GM23338 (cell line): ENCODE measurements at regions not wholly inside any gene's neighbourhood (a gene's known extent, or its start where the extent isn't known, plus 50 kb on each side); places are given as distances from the start of the nearest gene placed in this dataset.

ENCODE experiments used
- ATAC-seq: fragments of 200-7000 bp; cut with Tn5 transposase; 3 replicates; pipeline ENCODE4 v1.9.1; 2020
- DNase-seq: peaks from one replicate; pipeline ENCODE4 v3.0.0-alpha.2; 2015; ENCODE audit warnings: low spot score
- H2AFZ ChIP-seq: fragments of 200-600 bp; sonication (generic); 2 replicates; pipeline ENCODE4 v1.8.0; 2016; ENCODE audit warnings: antibody characterized with exemption, mild to moderate bottlenecking, moderate library complexity
- H3F3A ChIP-seq: fragments of 200-600 bp; sonication (generic); replicated peaks from 2 replicates; pipeline ENCODE4 v1.8.0; 2017; ENCODE audit warnings: antibody characterized with exemption, mixed run types, low read depth
- H3K27ac ChIP-seq: fragments of 200-600 bp; sonication (generic); 2 replicates; pipeline ENCODE4 v1.6.1; 2016; ENCODE audit warnings: low read depth
- H3K27me3 ChIP-seq: fragments of 200-600 bp; sonication (generic); 2 replicates; pipeline ENCODE4 v1.8.0; 2016; ENCODE audit warnings: mild to moderate bottlenecking, mixed run types, moderate library complexity; ENCODE audit not compliant: insufficient read depth
- H3K36me3 ChIP-seq: fragments of 200-600 bp; sonication (generic); 2 replicates; pipeline ENCODE4 v1.8.0; 2016; ENCODE audit warnings: mild to moderate bottlenecking; ENCODE audit not compliant: insufficient read depth
- H3K4me1 ChIP-seq: fragments of 200-600 bp; sonication (generic); 2 replicates; pipeline ENCODE4 v1.8.0; 2016; ENCODE audit warnings: mild to moderate bottlenecking, moderate library complexity; ENCODE audit not compliant: insufficient read depth
- H3K4me2 ChIP-seq: fragments of 200-600 bp; sonication (generic); 2 replicates; pipeline ENCODE4 v1.7.1; 2017; ENCODE audit warnings: mixed run types
- H3K4me3 ChIP-seq: fragments of 200-600 bp; sonication (generic); 2 replicates; pipeline ENCODE4 v1.6.1; 2016; ENCODE audit warnings: mixed run types
- H3K79me2 ChIP-seq: fragments of 200-600 bp; sonication (generic); replicated peaks from 2 replicates; pipeline ENCODE4 v1.8.0; 2017; ENCODE audit warnings: mild to moderate bottlenecking; ENCODE audit not compliant: insufficient read depth
- H3K9me2 ChIP-seq: fragments of 200-600 bp; sonication (generic); 2 replicates; pipeline ENCODE4 v1.8.0; 2017; ENCODE audit not compliant: insufficient read depth
- H4K20me1 ChIP-seq: fragments of 200-600 bp; sonication (generic); replicated peaks from 2 replicates; pipeline ENCODE4 v1.8.0; 2017; ENCODE audit warnings: mild to moderate bottlenecking; ENCODE audit not compliant: insufficient read depth
- H3K27ac Mint-ChIP-seq: 2 replicates; pipeline ENCODE4 v1.8.0; 2020; ENCODE audit warnings: inconsistent platforms, mild to moderate bottlenecking, moderate library complexity, mixed read lengths
- H3K27me3 Mint-ChIP-seq: 3 replicates; pipeline ENCODE4 v1.8.0; 2022; ENCODE audit warnings: low read depth, mild to moderate bottlenecking, moderate library complexity, mixed read lengths, inconsistent platforms; ENCODE audit not compliant: insufficient read depth, poor library complexity
- H3K36me3 Mint-ChIP-seq: 3 replicates; pipeline ENCODE4 v1.8.0; 2021; ENCODE audit warnings: low read depth, mild to moderate bottlenecking, inconsistent platforms, moderate library complexity, mixed read lengths
- H3K4me1 Mint-ChIP-seq: 3 replicates; pipeline ENCODE4 v1.8.0; 2020; ENCODE audit warnings: mild to moderate bottlenecking, inconsistent platforms, mixed read lengths
- H3K4me3 Mint-ChIP-seq: 3 replicates; pipeline ENCODE4 v1.8.0; 2021; ENCODE audit warnings: moderate library complexity, mild to moderate bottlenecking, inconsistent platforms, mixed read lengths
- H3K9me3 Mint-ChIP-seq: 3 replicates; pipeline ENCODE4 v1.8.0; 2020; ENCODE audit warnings: moderate library complexity, mild to moderate bottlenecking, inconsistent platforms, mixed read lengths
- CREB1 ChIP-seq: fragments of 250-450 bp; sonication (Bioruptor Pico); IDR thresholded peaks from 2 replicates; pipeline ENCODE4 v1.5.0; 2020; ENCODE audit warnings: low read depth, mild to moderate bottlenecking, moderate library complexity
- EZH2 ChIP-seq: fragments of 200-600 bp; sonication (generic); IDR thresholded peaks from one replicate; pipeline ENCODE4 v1.8.0; 2017; ENCODE audit warnings: antibody characterized with exemption, mild to moderate bottlenecking, low read depth; ENCODE audit not compliant: unreplicated experiment
- EZH2phosphoT487 ChIP-seq: fragments of 200-600 bp; sonication (generic); IDR thresholded peaks from one replicate; pipeline ENCODE4 v1.8.1; 2018; ENCODE audit warnings: antibody characterized with exemption; ENCODE audit not compliant: unreplicated experiment
- POLR2AphosphoS5 ChIP-seq: IDR thresholded peaks from 2 replicates; pipeline ENCODE4 v1.6.1; 2016; ENCODE audit warnings: antibody characterized with exemption, low read depth
- STAT1 ChIP-seq: IDR thresholded peaks from one replicate; pipeline ENCODE4 v1.6.1; 2016; ENCODE audit warnings: antibody characterized with exemption; ENCODE audit not compliant: unreplicated experiment
- ZNF331 ChIP-seq: fragments of 250-450 bp; sonication (Bioruptor Pico); IDR thresholded peaks from 2 replicates; pipeline ENCODE4 v1.5.0; 2020; ENCODE audit warnings: low read depth, mild to moderate bottlenecking, moderate library complexity
- TF ChIP-seq, protein P1 (sequence below): fragments of 250-450 bp; sonication (Bioruptor Pico); IDR thresholded peaks from 2 replicates; pipeline ENCODE4 v1.5.0; 2020; ENCODE audit warnings: mild to moderate bottlenecking, moderate library complexity
- TF ChIP-seq, protein P2 (sequence below), 2 experiments: fragments of 200-600 bp in 1 of 2; sonication (generic) in 1 of 2; conservative IDR thresholded peaks; 2 replicates each; pipeline versions ENCODE4 v1.5.1 to v1.6.1; 2016 to 2017; ENCODE audit warnings: antibody characterized with exemption in 2 of 2, low read depth in 2 of 2, mild to moderate bottlenecking in 2 of 2, moderate library complexity in 1 of 2

DNA sequence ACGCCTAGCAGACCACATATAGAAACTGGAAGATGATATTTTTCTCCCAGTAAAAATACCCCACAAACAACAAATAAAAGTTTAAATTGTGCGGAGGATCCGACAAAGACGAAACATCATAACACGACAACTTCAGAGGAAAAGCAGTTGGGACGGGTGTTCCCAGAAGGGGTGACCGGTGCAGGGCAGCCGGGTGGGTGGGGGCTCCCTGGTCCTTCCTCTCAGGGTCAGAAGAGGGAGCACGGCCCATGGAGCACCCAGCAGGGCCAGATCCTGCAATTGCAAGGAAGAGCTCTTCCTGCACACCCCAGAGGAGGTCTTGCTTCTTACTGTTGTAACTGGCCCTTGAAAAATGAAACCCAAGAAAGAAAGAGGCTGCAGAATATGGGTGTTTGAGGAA, 608.5 kb upstream of the MKI67 start:
- no peaks in the 10 kb centered on the region for H3K9me3 Mint-ChIP-seq
- peaks cover 11% of the 10 kb centered on the region for H3K4me1 Mint-ChIP-seq
- H3K27ac Mint-ChIP-seq: no peak overlapping the region
- Histone ChIP-seq H3K79me2 (no peaks in the 10 kb centered on the region), H3F3A (no peaks in the 10 kb centered on the region), H4K20me1 (no peaks in the 10 kb centered on the region), H3K4me1 (no peaks in the 10 kb centered on the region), H3K4me2 (no peak overlapping the region), H3K4me3 (no peak overlapping the region), H3K36me3 (no peaks in the 10 kb centered on the region), H3K9me2 (no peaks in the 10 kb centered on the region), H2AFZ (peak overlapping the region; percentile 80), H3K27me3 (no peaks in the 10 kb centered on the region), H3K27ac (no peak overlapping the region)
- DNase-seq (no peak), ATAC-seq (peak; percentile 38)
- H3K4me3 Mint-ChIP-seq: no peak overlapping the region
- peaks cover 9% of the 10 kb centered on the region for H3K27me3 Mint-ChIP-seq
- no peaks in the 10 kb centered on the region for H3K36me3 Mint-ChIP-seq
- no peak for TF ChIP-seq POLR2AphosphoS5
- no peak for TF ChIP-seq ZNF331 (CRISPR knock-in tag)
- TF ChIP-seq, protein P1, sequence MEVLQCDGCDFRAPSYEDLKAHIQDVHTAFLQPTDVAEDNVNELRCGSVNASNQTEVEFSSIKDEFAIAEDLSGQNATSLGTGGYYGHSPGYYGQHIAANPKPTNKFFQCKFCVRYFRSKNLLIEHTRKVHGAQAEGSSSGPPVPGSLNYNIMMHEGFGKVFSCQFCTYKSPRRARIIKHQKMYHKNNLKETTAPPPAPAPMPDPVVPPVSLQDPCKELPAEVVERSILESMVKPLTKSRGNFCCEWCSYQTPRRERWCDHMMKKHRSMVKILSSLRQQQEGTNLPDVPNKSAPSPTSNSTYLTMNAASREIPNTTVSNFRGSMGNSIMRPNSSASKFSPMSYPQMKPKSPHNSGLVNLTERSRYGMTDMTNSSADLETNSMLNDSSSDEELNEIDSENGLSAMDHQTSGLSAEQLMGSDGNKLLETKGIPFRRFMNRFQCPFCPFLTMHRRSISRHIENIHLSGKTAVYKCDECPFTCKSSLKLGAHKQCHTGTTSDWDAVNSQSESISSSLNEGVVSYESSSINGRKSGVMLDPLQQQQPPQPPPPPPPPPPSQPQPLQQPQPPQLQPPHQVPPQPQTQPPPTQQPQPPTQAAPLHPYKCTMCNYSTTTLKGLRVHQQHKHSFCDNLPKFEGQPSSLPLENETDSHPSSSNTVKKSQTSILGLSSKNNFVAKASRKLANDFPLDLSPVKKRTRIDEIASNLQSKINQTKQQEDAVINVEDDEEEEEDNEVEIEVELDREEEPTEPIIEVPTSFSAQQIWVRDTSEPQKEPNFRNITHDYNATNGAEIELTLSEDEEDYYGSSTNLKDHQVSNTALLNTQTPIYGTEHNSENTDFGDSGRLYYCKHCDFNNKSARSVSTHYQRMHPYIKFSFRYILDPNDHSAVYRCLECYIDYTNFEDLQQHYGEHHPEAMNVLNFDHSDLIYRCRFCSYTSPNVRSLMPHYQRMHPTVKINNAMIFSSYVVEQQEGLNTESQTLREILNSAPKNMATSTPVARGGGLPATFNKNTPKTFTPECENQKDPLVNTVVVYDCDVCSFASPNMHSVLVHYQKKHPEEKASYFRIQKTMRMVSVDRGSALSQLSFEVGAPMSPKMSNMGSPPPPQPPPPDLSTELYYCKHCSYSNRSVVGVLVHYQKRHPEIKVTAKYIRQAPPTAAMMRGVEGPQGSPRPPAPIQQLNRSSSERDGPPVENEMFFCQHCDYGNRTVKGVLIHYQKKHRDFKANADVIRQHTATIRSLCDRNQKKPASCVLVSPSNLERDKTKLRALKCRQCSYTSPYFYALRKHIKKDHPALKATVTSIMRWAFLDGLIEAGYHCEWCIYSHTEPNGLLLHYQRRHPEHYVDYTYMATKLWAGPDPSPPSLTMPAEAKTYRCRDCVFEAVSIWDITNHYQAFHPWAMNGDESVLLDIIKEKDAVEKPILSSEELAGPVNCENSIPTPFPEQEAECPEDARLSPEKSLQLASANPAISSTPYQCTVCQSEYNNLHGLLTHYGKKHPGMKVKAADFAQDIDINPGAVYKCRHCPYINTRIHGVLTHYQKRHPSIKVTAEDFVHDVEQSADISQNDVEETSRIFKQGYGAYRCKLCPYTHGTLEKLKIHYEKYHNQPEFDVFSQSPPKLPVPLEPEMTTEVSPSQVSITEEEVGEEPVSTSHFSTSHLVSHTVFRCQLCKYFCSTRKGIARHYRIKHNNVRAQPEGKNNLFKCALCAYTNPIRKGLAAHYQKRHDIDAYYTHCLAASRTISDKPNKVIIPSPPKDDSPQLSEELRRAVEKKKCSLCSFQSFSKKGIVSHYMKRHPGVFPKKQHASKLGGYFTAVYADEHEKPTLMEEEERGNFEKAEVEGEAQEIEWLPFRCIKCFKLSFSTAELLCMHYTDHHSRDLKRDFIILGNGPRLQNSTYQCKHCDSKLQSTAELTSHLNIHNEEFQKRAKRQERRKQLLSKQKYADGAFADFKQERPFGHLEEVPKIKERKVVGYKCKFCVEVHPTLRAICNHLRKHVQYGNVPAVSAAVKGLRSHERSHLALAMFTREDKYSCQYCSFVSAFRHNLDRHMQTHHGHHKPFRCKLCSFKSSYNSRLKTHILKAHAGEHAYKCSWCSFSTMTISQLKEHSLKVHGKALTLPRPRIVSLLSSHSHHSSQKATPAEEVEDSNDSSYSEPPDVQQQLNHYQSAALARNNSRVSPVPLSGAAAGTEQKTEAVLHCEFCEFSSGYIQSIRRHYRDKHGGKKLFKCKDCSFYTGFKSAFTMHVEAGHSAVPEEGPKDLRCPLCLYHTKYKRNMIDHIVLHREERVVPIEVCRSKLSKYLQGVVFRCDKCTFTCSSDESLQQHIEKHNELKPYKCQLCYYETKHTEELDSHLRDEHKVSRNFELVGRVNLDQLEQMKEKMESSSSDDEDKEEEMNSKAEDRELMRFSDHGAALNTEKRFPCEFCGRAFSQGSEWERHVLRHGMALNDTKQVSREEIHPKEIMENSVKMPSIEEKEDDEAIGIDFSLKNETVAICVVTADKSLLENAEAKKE (CRISPR knock-in tag): no peak

DNA sequence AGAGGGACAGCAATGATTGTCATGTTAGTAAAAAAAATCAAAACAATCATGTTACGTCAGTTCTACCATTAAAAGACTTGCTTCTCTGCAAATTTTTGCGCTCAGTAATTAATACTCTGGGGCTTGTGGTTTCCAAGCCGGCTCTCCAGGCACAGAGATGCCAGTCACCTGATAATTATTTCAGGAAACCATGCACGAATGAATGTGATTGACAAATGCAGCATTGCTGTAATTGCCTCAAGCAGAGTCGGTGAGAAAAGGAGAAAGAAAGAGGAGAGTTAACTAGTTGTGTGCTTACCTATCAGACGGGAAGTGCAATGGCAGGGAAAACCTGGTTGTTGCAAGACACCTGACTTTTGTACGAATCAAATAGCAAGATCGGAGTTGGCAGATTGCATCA, 609.8 kb upstream of the MKI67 start:
- Histone ChIP-seq H3K4me2 (no peak overlapping the region), H3K27me3 (no peaks in the 10 kb centered on the region), H3K4me1 (no peaks in the 10 kb centered on the region; the same call in 1 of the 2 replicates), H3K9me2 (no peaks in the 10 kb centered on the region), H4K20me1 (no peaks in the 10 kb centered on the region), H3K79me2 (no peaks in the 10 kb centered on the region), H3K27ac (no peak overlapping the region), H3K4me3 (no peak overlapping the region), H2AFZ (peak overlapping the region; percentile 80; the same call in 1 of the 2 replicates), H3F3A (no peaks in the 10 kb centered on the region), H3K36me3 (no peaks in the 10 kb centered on the region)
- ATAC-seq (no peak), DNase-seq (no peak)
- no peak for TF ChIP-seq STAT1
- TF ChIP-seq, protein P2, sequence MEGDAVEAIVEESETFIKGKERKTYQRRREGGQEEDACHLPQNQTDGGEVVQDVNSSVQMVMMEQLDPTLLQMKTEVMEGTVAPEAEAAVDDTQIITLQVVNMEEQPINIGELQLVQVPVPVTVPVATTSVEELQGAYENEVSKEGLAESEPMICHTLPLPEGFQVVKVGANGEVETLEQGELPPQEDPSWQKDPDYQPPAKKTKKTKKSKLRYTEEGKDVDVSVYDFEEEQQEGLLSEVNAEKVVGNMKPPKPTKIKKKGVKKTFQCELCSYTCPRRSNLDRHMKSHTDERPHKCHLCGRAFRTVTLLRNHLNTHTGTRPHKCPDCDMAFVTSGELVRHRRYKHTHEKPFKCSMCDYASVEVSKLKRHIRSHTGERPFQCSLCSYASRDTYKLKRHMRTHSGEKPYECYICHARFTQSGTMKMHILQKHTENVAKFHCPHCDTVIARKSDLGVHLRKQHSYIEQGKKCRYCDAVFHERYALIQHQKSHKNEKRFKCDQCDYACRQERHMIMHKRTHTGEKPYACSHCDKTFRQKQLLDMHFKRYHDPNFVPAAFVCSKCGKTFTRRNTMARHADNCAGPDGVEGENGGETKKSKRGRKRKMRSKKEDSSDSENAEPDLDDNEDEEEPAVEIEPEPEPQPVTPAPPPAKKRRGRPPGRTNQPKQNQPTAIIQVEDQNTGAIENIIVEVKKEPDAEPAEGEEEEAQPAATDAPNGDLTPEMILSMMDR (conservative IDR thresholded peaks at IDR 0.05; ENCODE audit: low read depth in 2 of 2): no peak
- no peak for TF ChIP-seq CREB1
- no peak for TF ChIP-seq EZH2
- no peak for TF ChIP-seq ZNF331 (CRISPR knock-in tag)
- TF ChIP-seq EZH2phosphoT487: no peak
- Mint-ChIP-seq H3K9me3 (no peaks in the 10 kb centered on the region), H3K36me3 (no peaks in the 10 kb centered on the region), H3K4me3 (no peak overlapping the region), H3K27ac (no peak overlapping the region; the same call in 1 of the 2 replicates), H3K27me3 (peaks cover 9% of the 10 kb centered on the region), H3K4me1 (peaks cover 20% of the 10 kb centered on the region)
